PFSK-1 (cell line): ENCODE measurements at regions not wholly inside any gene's neighbourhood (a gene's known extent, or its start where the extent isn't known, plus 50 kb on each side); places are given as distances from the start of the nearest gene placed in this dataset.

Experiments used
- FOXP2 ChIP-seq: optimal IDR thresholded peaks from 2 replicates; pipeline ENCODE3; 2011; ENCODE audit warnings: borderline replicate concordance, control low read depth, inconsistent platforms; ENCODE audit not compliant: insufficient read depth; ENCODE audit errors: extremely low read length, extremely low read depth
- POLR2AphosphoS5 ChIP-seq: IDR thresholded peaks from 2 replicates; pipeline ENCODE4 v1.6.1; 2012; ENCODE audit warnings: low read depth, mild to moderate bottlenecking, control low read depth, low read length, moderate library complexity
- REST ChIP-seq, 2 experiments: IDR thresholded peaks; 2 replicates each; pipeline versions ENCODE4 v1.6.1 to v1.8.0; 2011 to 2012; ENCODE audit warnings: low read depth in 2 of 2, low read length in 2 of 2, control low read depth in 1 of 2, inconsistent platforms in 1 of 2, mild to moderate bottlenecking in 1 of 2, moderate library complexity in 1 of 2; ENCODE audit not compliant: insufficient read depth in 1 of 2
- SIN3A ChIP-seq: IDR thresholded peaks from 2 replicates; pipeline ENCODE4 v1.6.1; 2012; ENCODE audit warnings: mild to moderate bottlenecking, low read length, moderate library complexity, borderline replicate concordance; ENCODE audit not compliant: insufficient read depth
- TAF1 ChIP-seq: IDR thresholded peaks from 2 replicates; pipeline ENCODE4 v1.6.1; 2012; ENCODE audit warnings: low read length, control low read depth, borderline replicate concordance; ENCODE audit not compliant: insufficient read depth

- TF ChIP-seq REST (IDR thresholded peaks at IDR 0.05; ENCODE audit: insufficient read depth in 1 of 2, low read depth in 2 of 2, low read length in 2 of 2) = no peak
- TF ChIP-seq POLR2AphosphoS5 = no peak
- no peak for TF ChIP-seq FOXP2
- TF ChIP-seq SIN3A = no peak
- TF ChIP-seq TAF1 = no peak
Measured at GRCh38 chr4:66604192-66604591, 933.9 kb upstream of the EPHA5 start.

- TF ChIP-seq REST (IDR thresholded peaks at IDR 0.05; ENCODE audit: insufficient read depth in 1 of 2, low read depth in 2 of 2, low read length in 2 of 2) (no peak), POLR2AphosphoS5 (no peak), TAF1 (no peak), FOXP2 (no peak), SIN3A (no peak)
Measured at GRCh38 chr4:66602622-66603021, 932.3 kb upstream of the EPHA5 start.

- TF ChIP-seq SIN3A (no peak), FOXP2 (no peak), REST (IDR thresholded peaks at IDR 0.05; ENCODE audit: insufficient read depth in 1 of 2, low read depth in 2 of 2, low read length in 2 of 2) (no peak), POLR2AphosphoS5 (no peak), TAF1 (no peak)
Measured at GRCh38 chr4:66591968-66592367, 921.7 kb upstream of the EPHA5 start.

- TF ChIP-seq TAF1 (no peak), REST (IDR thresholded peaks at IDR 0.05; ENCODE audit: insufficient read depth in 1 of 2, low read depth in 2 of 2, low read length in 2 of 2) (no peak), SIN3A (no peak), FOXP2 (no peak), POLR2AphosphoS5 (no peak)
Measured at GRCh38 chr4:66590488-66591215, 920.4 kb upstream of the EPHA5 start.
